ENCODE measurements at regions not wholly inside any gene's neighbourhood (a gene's known extent, or its start where the extent isn't known, plus 50 kb on each side); places are given as distances from the start of the nearest gene placed in this dataset.
"Not testable (repeated sequence)": the region's sequence is repeated elsewhere in the genome, so short reads cannot be mapped to it uniquely, and the experiment has no call there.

DNA sequence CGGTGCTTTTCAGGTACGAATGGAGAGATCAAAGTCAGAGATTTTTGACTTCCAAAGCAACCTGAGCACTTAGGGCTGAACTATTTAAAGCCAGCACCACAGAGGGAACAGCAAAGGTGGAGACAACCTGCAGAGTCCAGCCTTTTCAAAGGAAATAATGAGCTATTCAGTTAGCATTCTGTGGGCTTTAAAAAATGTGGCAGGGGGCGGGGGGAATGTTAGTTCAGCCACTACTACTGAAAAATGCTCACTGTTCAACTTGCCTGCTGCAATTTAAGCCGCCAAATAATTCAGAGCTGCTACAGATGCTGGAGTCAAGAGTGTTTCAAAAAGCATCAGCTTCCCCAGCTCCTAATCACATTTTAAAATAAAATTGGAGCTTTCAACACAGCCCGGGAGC is 473.3 kb upstream of the PLXNA2 start:
- DNase-seq = no peak

DNA sequence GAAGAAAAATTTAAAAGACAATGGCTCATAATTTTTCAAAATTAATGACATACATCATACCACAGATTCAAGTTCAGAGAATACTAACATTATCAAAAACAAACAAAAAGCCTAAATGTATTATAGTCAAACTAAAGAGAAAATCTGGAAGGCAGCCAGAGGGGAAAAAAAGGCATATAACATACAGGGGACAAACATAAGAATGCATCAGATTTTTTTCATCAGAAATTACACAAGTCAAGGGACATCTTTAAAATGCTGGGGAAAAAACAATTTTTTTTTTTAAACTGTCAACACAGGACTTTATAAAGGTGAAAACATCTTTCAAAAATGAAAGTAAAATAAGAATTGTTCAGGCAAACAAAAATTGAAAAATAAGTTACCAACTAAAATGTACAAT is 478.4 kb upstream of the PLXNA2 start:
- no peak for DNase-seq

GRCh38 chr1:208724079-208724478 is 479.9 kb upstream of the PLXNA2 start:
- DNase-seq = no peak

DNA sequence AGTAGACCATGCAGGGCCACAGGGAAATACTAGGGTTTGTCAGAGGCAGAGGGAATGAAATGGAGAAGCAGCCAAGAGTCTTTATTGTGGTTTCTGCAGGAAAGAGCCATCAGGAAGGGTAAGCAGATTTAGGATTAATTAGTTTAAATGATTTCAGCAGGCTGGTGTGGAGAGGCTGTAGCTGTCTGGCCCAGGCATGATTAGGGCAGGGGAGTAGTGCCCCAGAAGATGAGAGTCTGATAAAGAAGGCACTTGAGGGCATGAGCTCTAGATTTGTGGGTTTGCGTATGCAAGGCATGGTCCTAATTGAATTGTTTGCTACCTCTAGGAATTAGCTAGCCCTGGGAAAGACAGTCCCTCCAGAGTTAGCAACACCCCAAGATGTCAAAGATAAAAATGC is 484.6 kb upstream of the PLXNA2 start:
- no peak for DNase-seq

GRCh38 chr1:208731981-208732821 is 488.0 kb upstream of the PLXNA2 start:
- no peak for DNase-seq

- peak; percentile 26 for DNase-seq
Measured at GRCh38 chr1:208737161-208737560, 493.0 kb upstream of the PLXNA2 start.

DNA sequence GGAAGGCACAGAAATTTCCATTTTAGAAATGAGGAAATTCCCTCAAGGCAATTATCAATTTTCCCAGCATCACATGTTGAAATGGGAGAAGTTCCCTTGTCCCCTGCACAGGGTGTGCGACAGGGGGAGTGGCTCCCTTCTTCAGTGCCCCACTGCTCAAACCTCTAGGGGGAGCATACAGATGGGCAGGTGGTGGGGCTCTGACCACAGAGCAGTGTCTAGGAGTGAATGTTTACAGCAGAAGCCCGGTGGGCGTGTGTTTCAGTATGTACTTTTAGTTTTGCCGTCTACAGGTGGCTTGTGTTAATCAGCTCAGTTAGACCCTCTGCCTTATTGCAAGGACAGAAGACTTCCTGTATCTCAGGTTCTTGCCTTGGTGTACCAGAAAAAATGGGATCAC is 493.7 kb upstream of the PLXNA2 start:
- no peak for DNase-seq

DNA sequence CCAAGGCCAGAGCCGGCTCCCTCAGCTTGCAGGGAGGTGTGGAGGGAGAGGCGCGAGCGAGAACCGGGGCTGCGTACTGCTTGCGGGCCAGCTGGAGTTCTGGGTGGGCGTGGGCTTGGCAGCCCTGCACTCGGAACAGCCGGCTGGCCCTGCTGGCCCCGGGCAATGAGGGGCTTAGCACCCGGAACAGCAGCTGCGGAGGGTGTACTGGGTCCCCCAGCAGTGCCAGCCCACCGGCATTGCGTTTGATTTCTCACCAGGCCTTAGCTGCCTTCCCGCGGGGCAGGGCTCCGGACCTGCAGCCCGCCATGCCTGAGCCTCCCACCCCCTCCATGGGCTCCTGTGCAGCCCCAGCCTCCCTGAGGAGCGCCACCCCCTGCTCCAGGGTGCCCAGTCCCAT is 495.5 kb upstream of the PLXNA2 start:
- not testable (repeated sequence) for DNase-seq

DNA sequence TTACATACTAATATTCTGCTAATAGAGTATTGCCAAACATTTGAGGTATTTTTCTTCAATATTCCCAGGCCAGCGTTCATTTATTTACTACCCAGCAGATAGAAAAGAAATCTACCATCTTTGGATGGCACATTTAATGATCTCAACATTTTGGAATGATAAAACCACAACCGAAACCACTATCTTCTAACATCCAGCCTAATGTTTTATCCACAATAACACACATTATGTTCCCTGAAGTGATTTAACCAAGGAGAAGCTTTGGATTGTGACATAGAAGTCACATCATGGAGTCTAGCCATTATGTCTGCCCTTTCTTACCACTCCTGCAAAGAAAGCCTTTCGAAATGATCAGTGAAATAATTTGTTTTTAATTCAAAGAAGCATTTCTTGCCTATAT is 497.1 kb upstream of the PLXNA2 start:
- DNase-seq = no peak

DNA sequence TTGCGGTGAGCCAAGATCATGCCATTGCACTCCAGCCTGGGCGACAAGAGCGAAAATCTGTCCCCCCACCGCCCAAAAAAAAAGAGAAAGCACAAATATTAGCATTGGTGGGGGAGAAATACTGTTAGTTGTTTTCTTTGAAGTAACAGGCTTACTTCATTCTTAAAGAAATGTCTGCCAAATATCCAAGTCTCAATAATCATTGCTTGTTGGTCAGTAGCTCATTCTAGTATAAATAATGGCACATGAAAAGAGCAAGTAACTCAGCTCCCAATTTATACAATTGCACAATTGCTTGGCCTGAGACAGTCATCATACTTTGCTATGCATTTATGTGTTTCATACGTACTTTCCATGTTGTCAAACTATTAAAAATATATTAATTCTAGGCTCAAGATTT is 499.2 kb upstream of the PLXNA2 start:
- no peak for DNase-seq

DNA sequence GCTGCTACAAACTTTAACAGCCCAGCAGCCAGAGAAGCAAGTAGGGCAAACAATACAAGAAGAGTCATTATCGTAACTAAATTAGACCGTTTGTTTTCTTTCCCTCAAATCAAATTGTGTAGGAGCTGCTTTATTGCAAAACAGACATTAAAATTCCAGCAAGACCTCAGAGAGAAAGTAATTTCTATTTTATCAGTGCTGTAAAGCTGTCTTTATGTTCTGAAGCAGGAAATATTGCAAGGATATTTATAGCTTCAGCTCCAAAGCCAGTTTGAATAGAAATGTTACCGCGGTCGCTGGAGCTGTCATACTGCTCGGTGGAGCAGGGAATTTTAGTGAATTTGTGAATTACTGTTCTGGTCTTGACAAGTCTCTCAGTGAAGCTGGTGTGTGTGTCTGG is 503.8 kb upstream of the PLXNA2 start:
- peak; percentile 69 for DNase-seq

DNA sequence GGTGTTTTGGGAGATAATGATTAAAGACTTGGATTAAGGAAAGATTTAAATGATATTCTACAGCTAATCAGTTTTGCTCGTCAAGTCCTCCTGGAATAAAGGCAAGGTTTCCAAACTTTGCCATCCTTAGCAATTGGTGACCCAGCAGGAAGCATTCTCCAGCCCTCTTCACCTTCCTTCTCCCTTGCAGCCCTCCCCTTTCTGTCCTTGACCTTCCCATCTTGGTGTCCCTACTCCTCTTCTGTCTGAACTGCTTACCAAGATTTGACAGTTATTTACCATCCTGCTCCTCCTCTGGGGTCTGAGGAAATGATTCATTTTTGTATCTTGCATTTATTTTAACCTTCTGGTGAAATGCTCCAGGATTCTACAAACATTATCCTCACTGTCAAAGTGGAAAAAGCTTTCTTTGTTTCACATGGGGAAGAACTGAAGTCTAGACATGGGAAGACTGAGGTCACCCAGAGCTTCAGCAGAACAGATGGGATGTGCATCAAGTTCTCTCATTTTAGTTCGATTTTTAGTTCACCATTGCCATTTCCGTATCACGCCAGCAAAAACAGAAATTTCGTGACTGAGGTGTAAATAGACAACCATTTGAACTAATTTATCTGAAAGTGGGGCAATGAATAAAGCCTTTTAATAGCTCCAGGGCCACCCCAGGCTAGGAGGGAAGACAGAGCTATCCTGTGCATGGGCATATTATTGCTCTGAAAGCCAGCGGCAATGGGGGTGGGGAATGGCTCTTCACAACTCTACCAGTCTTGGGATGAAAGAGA is 504.4 kb upstream of the PLXNA2 start:
- DNase-seq = no peak

GRCh38 chr1:208756339-208756981 is 512.3 kb upstream of the PLXNA2 start:
- no peak for DNase-seq

DNA sequence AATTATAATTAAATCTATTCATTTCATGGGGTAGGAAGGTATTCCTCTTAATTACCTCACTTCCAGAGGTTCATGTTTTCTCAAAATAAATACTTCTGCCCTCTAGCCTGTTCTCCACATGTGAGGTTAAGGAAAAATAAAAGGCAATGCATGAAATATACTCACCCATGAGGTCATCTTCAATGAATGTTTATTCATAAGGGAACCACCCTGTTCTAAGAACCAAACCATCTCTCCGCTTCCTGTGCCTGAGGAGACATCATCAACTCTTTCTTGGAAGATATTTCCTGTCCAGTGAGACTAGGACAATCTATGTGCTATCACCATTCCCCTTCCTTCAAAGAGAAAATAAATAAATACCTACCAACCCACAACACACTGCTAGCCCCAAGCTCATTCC is 513.7 kb upstream of the PLXNA2 start:
- DNase-seq = no peak

DNA sequence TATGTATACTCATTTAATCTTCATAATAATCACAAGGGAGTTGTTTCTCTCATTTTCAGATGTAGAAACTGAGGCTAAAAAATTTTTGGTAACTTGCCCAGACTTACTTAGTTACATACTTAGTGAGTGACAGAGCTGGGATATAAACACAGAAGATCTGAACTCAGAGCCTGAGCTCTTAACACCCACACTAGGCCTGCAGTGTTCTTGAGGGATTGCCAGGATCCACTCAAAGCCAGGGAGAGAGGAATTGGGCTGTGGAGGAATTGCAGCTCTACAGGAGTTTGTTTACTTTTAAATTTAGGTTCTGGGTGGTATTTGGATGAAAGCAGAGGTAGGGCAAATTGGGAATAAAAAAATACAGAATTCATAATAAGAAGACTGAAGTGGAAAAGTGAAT is 515.1 kb upstream of the PLXNA2 start:
- DNase-seq = no peak

- no peak for DNase-seq
Measured at GRCh38 chr1:208763971-208764370, 519.8 kb upstream of the PLXNA2 start.

DNA sequence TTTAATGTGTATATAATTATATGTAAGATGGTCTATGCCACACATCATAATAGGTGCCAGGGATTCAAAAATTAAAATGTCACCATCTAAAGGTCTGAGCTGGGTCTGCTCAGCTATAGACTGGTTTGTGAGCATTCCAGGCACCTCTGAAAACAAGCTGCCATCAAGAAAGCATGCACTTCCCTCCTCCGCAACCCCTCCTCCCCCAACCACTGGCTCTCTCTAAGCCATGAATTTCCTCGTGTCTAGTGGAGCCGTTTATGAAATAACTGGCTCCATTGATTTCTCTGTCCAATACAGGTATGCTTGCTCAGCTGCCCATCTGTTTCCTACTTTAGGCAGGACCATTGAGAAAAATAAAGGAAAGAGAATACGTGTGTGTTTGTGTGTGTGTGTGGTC is 522.6 kb upstream of the PLXNA2 start:
- no peak for DNase-seq

DNA sequence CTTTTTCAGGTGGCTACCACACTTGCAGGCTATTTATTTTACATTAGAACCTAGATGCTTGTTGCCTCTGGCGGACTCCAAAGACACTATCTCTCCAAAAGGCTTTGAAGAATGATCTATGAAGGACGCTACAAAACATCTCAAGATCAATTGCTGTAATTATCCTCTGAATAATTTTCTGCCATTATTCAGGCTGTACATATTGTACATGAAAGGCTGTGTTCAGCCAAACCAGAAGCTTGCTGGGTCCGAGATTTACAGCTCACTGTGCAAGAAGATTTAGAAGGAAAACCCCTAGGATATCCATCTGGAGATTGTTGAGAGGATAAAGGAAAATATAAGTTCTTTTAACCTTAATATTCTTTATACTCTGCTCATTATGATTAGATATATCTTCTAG is 523.6 kb upstream of the PLXNA2 start:
- no peak for DNase-seq

DNA sequence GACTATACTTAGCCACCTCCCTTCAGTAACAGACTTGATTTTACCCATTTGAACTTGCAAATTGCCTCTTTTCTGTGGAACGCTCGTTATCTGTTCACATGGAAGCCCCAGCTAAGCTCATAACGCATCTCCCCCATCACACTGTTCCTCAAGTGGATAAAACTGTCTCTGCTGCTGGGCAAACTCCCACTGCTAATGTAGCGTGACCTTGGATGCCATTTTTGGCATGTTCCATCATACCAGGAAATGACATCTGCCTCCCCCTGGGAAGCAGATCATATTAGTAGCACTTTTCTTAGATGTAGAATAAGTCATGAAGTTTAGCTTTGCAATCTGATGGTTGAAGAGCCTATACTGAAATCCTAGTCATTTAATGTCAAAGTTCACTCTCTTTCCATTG is 528.7 kb upstream of the PLXNA2 start:
- DNase-seq = no peak

- DNase-seq = no peak
Measured at GRCh38 chr1:208775841-208776240, 531.7 kb upstream of the PLXNA2 start.

- no peak for DNase-seq
Measured at GRCh38 chr1:208778417-208778816, 534.2 kb upstream of the PLXNA2 start.

GRCh38 chr1:208781391-208782045 is 537.3 kb upstream of the PLXNA2 start:
- no peak for DNase-seq

All from renal pelvis (tissue), 1 donor.